Kidney glomerular epithelial cell (primary cell): ENCODE measurements at regions not wholly inside any gene's neighbourhood (a gene's known extent, or its start where the extent isn't known, plus 50 kb on each side); places are given as distances from the start of the nearest gene placed in this dataset.
"Not testable (repeated sequence)": the region's sequence is repeated elsewhere in the genome, so short reads cannot be mapped to it uniquely, and the experiment has no call there.

Source experiments
- DNase-seq: peaks from one replicate; lab custom pipeline; 2025; lab: John Stamatoyannopoulos, UW

DNA sequence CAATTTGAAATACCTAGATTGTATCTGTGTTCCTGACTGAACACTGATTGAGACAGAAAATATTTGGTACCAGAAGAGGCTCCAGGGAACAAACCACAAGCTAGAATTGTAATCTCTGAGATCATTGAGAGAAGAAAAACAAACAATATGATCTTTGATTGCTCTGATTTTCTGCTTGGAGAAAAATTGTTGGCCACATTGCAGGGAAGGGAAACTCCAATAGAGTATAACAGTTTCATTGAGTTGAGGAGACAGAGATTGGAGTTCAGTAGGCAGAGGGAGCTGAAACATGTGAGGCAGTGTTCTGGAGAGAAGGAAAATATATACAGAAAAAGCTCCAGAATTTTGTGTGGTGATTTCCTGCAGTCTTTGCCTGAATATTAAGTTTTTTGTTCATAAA is 158.2 kb downstream of the C4orf33 start:
- no peak for DNase-seq

DNA sequence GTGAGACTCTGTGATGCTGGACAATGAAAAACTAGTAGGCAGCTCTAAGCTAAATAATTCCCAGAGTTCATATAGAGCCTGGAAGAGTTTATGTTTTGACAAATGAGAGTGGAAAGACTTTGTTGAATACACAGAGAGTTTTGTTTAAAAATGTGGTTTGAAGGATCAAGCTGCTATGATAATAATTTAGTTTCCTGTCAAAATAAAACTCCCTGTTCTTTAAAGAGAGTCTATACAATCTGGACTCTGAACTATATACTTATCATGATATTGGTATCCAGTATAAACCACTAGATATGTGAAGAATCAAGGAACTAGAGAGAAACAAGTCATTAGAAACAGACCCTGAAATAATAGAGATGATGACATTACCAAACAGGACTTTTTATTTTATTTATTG is 158.6 kb downstream of the C4orf33 start:
- DNase-seq: no peak

DNA sequence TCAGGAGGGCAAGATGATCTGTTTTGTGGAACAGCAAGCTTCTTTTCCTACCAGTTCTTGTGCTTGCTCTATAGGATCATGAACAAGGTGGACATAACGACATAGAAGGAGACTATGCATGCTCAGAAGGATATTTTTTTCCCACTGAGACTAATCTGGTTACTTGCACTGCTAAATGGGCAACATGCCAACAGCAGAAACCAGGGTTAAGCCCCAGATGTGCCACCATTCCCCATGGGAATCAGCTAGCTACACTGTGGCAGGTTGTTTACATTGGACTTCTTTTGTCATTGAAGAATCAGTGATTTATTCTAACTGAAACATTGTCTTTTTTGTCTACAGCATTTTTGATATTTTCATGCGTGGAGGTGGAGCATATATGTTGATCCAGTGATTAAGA is 165.6 kb downstream of the C4orf33 start:
- no peak for DNase-seq

DNA sequence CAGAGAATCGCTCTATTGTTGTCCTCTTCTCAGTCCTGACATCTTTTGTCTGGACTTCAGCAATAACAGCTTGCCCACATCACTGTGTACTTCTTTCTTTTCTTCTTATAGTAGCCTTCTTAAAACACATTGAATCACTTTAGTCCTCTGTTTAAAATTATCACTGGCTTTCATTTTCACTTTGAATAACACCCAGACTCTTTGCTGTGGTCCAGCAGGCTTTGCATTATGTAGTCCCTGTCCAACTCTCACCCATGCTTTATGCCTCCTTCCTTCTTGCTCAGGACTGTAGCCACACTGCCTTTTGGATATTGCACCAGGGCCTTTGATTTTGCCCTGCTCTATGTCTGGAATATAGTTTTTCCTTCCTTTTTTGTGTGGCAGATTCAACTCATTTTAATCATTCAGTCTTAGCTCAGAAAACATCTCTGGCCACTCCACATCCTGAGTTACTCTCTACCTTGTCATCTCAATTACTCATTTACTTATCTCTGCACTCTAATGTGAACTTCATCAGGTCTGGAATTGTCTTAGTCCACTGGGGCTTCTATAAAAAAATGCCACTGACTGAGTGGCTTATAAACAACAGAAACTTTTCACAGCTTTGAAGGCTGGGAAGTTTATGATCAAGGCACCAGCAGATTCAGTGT is 168.2 kb downstream of the C4orf33 start:
- DNase-seq: no peak

DNA sequence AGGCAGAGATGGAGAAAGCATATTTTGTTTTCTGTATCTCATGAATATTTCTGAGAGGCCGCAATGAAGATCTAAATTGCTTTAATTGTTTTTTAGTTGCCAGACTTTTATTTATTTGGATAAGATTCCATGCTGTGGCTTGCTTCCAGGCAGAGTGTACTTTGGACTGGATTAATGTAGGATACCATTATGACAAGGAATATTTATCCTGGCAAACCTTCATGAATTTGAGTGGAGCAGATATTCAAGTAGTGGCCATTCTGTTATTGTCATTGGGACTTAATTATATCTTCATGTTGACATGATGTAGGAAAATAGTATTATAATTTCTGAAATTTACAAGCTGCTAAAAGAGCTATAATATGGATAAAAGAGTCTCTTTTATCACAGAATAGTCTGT is 182.9 kb downstream of the C4orf33 start:
- DNase-seq: no peak

DNA sequence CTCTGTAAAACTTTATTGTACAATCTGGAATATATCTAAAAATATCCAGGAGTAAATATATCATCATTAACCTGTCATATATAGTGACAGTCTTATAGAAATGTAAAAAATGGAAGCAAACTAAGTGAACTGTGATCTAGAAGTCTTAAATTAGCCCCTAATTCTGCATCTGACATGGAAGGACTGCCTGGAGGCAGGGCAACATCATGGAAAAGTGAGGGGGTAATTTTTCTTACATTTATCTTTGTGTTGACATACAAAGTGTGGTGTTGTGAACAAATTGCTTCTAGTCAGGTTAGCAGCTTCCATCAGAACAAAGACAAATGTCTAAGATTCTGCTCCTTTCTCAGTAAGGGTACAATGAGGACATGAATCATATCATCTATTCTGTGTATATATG is 186.3 kb downstream of the C4orf33 start:
- DNase-seq: no peak

DNA sequence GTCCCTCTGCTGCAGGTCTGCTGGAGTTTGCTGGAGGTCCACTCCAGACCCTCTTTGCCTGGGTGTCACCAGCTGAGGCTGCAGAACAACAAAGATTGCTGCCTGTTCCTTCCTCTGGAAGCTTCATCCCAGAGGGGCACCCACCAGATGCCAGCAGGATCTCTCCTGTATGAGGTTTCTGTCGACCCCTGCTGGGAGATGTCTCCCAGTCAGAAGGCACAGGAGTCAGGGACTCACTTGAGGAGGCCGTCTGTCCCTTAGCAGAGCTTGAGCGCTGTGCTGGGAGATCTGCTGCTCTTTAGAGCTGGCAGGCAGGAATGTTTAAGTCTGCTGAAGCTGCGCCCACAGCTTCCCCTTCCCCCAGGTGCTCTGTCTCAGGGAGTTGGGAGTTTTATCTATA is 196.2 kb downstream of the C4orf33 start:
- DNase-seq: not testable (repeated sequence)

DNA sequence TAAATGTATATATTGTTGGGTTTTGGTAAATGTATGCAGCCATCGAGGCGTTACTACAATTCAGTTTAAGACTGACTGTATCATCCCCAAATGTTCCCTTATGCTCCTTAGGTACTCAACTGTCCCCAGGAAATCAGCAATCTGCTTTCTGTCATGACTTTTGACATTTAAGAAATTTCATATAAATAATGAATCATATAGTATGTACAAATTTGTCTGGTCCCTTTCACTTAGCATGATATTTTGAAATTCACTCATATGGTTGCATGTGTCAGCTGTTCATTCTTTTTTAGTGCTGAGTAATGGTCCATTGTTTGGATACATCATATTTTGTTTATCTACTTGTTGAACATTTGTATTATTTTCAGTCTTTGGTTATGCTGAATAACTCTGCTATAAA is 218.8 kb downstream of the C4orf33 start:
- no peak for DNase-seq

DNA sequence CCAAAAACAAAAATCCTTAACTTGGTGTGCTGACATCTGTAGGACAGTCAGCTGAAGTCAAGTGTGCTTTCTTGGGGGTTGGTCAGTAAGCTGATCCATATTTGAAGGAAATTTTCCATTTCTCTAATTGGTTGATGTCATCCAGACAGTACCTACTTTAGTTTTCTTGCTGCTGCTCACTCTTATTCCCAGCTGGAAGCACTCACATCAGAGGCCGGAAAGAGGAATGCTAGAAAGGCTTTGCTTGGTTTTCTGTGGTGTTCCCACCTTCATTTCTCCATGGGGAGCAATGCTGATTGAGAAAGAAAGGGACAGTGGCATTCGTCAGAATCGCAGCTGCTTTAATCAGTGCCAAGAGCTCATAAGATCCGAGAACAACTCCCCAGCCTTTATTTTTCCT is 227.0 kb downstream of the C4orf33 start:
- DNase-seq: no peak

DNA sequence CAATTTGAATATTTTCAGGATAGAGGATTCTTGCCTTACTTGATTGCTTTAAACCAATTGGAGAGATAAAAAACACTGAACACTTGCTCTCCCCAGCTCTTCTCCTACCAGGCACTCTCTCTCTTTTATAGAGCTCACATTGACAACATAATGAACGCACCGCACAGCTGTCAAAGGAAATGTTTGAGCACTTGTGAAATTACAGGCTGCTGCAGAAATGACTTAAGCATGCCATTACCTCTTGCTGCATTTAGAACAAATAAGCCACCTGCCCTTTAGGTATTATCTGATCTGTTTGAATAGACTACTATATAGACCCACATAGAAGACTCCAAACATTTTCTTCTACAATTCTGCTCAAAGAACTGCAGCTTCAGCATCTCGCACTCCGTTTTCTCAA is 227.7 kb downstream of the C4orf33 start:
- no peak for DNase-seq

DNA sequence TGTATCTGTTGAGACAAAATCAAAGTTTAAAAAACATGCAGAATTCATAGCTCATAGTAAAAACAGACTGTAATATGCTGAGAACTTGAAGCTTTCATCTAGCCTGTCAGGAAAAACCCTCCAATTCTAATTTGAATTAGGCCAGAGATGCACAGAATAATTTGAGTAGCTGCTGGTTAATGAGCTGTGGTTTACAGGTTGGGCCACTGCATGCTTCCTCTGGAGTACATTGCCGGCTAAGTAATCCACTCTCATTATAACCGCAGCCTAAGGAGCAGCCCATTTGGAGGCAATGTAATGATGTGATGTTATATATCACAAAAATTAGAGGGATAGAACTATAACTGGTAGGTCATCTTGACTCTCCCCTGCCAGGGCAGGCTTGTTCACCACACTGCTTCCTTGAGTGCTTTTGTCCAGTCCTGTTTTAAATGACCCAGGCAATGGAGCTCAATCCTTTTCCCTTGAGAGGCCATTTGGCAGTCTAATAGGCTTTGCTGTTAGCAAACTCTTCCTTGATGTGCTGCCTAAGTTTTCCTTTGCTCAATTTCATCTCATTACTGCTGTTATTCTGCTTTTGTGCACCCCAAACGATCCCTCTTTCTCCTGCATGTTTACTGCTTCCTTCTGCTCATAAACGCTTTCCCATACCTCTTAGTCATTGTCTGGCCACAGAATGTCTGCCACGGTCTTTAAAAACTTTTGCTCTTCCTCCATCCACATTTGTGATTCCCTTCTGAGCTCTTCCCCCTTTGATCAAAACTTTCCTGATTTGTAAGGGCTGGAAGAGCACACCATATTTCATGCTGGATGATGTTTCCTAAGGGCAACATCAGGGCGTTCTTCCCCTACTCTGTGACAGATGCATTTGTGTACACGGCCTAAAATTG is 230.9 kb downstream of the C4orf33 start:
- no peak for DNase-seq

DNA sequence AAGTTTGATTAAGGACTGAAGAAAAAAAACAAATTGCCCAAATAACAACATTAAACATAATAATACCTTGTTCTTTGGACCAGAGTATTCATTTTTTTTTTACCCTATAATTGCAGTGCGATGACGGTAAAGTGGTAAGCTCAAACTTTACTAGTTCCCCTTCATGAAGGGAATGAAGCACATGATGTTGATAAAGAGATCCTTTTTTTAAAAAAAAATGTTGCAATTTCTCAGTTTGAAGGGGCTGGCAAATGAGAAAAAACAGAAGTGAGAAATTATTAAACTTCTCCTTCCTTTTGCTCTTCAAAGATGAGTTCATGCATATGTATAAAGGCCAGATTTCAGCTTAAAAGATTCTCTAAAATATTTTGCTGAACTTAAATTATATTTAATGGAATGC is 231.7 kb downstream of the C4orf33 start:
- no peak for DNase-seq

DNA sequence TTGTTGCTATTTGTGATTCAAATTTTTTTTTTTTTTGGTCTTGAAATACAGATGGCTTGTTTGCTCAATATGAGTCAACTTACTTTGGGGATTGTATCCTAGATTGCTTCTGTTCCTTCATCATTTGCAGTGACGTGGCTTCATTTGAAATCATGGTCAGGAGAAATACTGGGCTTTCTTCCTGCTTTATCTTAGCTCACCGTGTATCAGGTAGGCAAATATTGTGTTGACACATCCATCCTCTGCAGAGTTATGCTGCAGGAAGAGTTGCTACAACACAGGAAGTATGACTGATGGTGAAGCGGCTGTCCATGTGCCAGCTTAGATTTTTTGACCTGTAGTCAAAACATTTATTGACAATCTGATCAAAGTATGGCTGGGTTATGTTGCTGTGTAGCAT is 232.2 kb downstream of the C4orf33 start:
- no peak for DNase-seq

DNA sequence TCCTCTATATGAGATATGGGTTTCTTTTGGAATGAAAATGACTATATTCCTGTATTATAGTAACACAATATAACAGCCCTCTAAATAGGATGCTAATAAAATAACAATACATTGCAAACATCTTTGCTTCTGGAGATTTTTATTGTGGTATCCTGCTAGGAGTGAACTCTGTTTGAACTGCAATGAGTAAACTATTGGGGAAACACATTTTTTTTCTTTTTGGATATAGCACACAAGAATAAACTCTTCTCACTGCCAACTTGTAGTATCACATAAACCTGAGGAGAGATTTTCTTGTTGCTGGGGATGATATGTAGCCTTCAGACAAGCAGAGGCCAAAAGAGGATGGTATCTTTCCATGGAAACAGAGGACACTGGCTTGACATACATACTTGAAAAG is 238.2 kb downstream of the C4orf33 start:
- no peak for DNase-seq

DNA sequence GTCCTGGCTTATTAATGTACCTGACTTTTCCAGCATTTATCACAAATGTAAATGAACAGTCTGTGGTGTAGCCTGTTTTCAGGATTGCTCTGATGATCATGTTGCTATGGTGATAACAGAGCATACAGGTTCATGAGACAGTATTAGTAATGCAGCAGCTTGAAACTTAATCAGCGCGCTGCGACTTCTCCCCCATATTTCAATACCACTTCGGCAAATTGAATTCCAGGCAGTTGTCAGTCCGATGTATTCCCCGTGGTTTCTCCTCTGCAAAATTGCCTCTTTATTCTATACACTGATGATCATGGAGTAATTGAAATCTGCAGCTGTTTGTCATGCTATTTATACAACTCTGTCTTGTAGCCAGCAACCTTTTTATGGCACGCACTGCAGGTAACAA is 239.3 kb downstream of the C4orf33 start:
- DNase-seq: no peak

DNA sequence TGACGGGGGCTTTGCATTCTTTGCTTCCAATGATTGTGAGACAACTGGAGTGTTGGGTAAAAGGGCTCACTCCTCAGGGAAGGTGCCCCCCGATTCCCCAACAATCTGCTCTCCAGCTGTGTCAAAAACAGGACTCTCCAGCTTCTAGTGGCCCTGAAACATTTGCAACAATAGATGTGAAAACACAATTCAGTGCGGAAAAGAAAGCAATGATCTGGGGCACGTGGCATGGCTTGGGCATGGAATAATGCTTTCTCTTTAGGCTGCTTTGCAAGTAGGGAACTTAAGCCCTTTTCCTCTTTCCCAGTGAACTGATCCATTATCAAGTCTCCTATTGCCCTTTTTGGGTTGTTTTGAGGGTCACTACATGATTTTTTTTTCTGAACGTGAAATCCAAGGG is 239.9 kb downstream of the C4orf33 start:
- DNase-seq: no peak

DNA sequence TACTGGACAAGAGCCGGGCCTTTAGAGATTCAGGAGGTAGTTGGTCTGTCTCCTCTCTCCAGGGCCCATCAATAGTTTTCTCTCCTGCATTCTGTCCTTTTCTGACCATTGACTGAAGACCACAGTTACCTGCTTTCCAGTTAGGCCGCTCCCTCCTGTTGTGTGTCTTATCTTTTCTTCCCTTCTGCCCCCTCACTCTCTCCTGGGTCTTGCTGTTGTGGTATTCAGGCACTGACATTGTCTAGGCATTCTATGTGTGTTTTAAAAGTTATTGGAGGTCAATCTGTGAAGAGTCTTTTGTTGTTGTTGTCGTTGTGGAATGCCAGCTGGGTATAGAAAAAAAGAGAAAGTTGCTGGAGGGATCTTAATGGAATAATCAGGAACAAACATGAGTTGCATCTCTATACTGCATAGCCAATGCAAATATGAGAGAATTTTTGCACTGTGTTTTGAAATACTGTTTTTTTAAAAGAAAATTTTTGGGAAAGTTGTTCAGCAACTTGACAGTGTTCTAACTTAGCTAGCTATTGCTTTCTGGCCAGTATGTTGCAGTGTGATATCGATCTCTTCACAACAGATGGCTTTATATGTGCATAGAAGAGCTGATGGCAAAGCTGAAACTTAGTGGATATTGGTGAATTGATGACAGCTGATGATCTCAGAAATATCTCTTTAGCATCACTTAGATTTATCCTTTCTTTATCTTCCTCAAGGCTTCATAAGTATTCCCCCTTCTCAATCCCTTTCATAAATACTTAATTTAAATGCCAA is 240.7 kb downstream of the C4orf33 start:
- no peak for DNase-seq

DNA sequence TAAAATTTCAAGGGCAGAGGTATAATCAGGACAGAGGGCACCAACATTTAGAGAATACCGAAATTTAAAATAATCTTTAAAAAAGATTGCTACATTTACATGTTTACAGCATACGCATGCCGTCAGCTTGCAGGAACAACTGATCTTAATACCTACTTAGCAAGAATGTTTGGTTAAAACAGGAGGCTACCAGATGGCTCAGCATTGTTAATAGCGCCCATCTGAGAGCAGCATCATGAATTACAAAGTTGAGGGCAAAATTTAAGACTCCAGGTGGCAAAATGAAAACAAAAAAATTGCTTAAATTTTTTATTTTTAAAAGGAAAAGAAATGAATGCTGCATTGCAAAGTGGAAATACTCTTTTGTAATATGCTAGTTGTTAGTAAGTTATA is 241.3 kb downstream of the C4orf33 start:
- DNase-seq: no peak

DNA sequence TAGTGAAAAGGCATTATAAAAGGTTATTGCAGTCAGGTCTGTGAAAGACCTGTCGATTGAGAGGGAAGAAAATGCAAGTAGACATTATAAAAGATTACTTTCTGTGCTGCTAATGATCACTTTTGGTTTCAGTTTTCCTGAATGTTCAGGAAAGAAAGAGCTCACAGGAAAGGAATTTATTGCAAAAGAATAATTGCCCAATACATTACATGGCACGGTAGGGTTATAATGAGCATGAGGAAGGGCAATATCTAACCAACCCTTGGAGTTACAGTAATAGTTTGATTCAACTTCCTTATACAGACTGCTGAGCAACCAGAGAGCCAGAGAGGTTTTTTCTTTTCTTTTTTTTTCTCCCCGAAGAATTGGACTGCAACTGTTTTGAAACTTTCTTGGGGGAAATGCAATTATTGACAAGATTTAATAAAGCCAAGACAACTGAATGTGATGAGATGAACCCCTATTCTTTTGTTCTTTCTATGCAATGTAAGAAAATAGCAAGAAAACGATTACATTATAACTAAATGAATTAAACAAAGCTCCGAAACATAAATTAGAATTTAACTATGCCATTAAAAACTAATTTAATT is 247.0 kb downstream of the C4orf33 start:
- DNase-seq: peak; percentile 79

DNA sequence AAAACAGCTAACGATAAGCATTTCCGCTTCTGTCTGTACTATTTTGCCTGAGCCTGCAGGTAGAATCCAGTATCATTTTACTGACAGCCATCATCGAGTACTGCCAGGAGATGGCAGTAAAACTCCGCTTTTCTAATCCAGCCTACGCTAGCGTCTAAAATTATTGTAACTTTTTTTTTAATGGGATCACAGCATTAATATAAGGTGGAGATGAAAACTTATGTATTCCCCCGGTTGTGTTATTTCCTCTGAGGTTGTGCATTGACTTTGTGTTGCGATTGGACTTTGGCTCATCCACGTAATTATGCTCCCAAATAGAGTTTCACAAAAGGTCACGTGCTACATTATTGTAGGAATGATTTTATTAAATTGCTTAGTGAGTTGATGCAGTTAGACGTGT is 248.1 kb downstream of the C4orf33 start:
- peak; percentile 61 for DNase-seq

DNA sequence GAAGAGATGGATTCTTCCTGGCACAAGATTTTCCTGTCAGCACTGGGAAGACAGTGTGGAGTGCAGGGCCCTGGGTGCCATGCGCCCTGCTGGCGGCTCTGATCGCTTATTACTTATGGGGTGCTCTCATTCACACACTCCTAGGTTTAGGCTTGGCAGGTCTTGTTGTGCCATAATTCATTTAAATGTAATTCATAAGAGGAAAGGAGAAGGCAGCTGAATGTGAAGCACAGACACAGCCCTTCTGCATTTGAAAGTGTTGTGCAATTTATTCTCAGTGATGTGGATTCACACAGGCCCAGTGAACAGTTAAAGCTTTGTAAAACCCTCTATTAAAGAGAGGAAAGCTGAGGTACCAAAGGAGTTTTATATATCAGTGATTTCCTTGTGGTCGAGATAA is 249.7 kb downstream of the C4orf33 start:
- no peak for DNase-seq

DNA sequence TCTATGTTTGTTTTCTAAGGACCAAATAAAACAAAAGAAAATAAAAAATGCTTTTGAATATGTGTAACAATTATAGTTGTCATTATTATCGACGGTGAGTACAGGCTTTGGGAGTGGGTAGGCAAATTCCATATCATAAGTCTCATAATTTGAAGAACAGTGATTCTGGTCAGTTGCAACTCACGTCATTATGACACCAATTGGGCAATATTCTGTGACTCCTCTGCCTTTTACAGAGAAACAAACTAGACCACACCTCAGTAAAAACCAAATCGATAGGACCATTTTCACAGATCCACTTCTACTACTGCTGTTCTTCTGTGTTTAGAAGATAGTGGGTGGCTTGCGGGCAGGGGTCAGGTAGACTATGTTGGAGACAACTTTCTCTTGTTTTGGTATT is 250.1 kb downstream of the C4orf33 start:
- DNase-seq: no peak

DNA sequence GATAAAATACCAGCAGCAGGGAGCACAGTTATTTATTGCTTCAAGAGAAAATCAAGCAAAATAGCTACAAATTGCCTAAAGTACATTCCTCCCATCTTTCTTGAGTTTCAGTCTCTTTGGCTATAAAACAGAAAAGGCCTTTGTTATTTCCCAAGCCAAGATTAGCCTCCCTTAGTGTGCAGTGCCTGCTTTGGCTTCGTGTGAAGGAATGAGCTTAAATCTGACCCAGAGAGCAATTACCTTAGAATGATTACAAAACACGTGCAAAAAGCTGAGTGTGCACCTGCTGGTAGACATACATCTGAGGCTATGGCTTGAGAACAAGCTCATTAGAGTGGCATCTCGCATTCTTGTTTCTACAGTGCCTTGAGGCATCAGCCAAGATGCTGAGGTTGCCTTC is 250.8 kb downstream of the C4orf33 start:
- DNase-seq: no peak
